ENCODE measurements at regions not wholly inside any gene's neighbourhood (a gene's known extent, or its start where the extent isn't known, plus 50 kb on each side); places are given as distances from the start of the nearest gene placed in this dataset.

GRCh38 chr7:54188843-54189242 lies 353.3 kb upstream of the VSTM2A start:
- no peak overlapping the region for H2AFZ ChIP-seq (ENCODE audit: low read depth, low read length)
- no peak overlapping the region for H3K23ac ChIP-seq (ENCODE audit: low read length in 2 of 2)
- no peaks in the 10 kb centered on the region for H3K27me3 ChIP-seq (ENCODE audit: control insufficient read depth in 1 of 2, insufficient read depth in 1 of 2, low read length in 2 of 2)
- no peak overlapping the region for H3K18ac ChIP-seq (ENCODE audit: low read depth in 1 of 2, low read length in 2 of 2)
- H4K8ac ChIP-seq (ENCODE audit: low read length) = no peak overlapping the region
- no peaks in the 10 kb centered on the region for H3K4me1 ChIP-seq (ENCODE audit: control insufficient read depth, insufficient read depth, low read depth, low read length)
- no peak overlapping the region for H3K4me2 ChIP-seq (ENCODE audit: low read length, poor library complexity, severe bottlenecking)
- H2BK15ac ChIP-seq (ENCODE audit: low read depth, poor library complexity, severe bottlenecking) = no peak overlapping the region
- no peak overlapping the region for H2AK5ac ChIP-seq (ENCODE audit: low read length, severe bottlenecking)
- no peak overlapping the region for H3K4ac ChIP-seq (ENCODE audit: low read depth in 1 of 2, low read length in 2 of 2)
- no peak overlapping the region for H3K4me3 ChIP-seq (ENCODE audit: insufficient read depth in 1 of 2, low read depth in 1 of 2, low read length in 2 of 2)
- WGBS = 57% methylated on average over 2 of the region's 2 CpGs
- H3K27ac ChIP-seq (ENCODE audit: low read length, poor library complexity, severe bottlenecking) = no peak overlapping the region
- H3K36me3 ChIP-seq (ENCODE audit: control insufficient read depth in 1 of 2, insufficient read depth in 2 of 2, low read depth in 1 of 2, low read length in 2 of 2) = no peaks in the 10 kb centered on the region
- H2BK12ac ChIP-seq (ENCODE audit: low read length in 2 of 2) = no peak overlapping the region
- no peak overlapping the region for H2BK120ac ChIP-seq (ENCODE audit: low read depth, low read length)
- no peaks in the 10 kb centered on the region for H3K79me1 ChIP-seq (replicated peaks; ENCODE audit: low read length, poor library complexity, severe bottlenecking)
- no peak for DNase-seq
- no peak overlapping the region for H3K14ac ChIP-seq (ENCODE audit: low read length in 2 of 2)
- H2BK5ac ChIP-seq (ENCODE audit: low read depth, low read length, poor library complexity, severe bottlenecking) = no peak overlapping the region
- no peak overlapping the region for H3K9ac ChIP-seq (ENCODE audit: low read length)
- peaks cover 15% of the 10 kb centered on the region for H3K9me3 ChIP-seq (ENCODE audit: control insufficient read depth, low read length)
- no peak overlapping the region for H4K91ac ChIP-seq (ENCODE audit: low read length)

DNA sequence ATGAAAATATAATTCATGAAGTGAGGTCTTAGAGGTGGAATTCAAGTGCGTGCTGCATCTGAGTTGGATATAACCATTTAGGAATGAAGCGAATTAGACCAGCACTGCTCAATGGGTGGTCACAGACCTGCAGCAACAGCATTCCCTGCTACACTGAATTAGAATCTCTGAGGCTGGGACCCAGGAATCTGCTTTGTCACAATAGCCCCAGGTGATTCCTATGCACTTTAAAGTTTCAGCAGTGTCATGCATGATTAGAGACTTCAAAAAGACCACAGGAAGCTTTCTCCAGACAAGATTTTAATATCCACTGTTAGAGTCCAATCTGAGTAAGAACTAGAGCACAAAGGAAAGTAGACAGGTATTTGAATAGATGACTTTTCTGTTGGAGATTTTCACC lies 352.8 kb upstream of the VSTM2A start:
- no peak overlapping the region for H3K4me2 ChIP-seq (ENCODE audit: low read length, poor library complexity, severe bottlenecking)
- no peak overlapping the region for H2BK5ac ChIP-seq (ENCODE audit: low read depth, low read length, poor library complexity, severe bottlenecking)
- no peak overlapping the region for H3K27ac ChIP-seq (ENCODE audit: low read length, poor library complexity, severe bottlenecking)
- peaks cover 12% of the 10 kb centered on the region for H3K9me3 ChIP-seq (ENCODE audit: control insufficient read depth, low read length)
- H3K36me3 ChIP-seq (ENCODE audit: control insufficient read depth in 1 of 2, insufficient read depth in 2 of 2, low read depth in 1 of 2, low read length in 2 of 2) = no peaks in the 10 kb centered on the region
- H2BK15ac ChIP-seq (ENCODE audit: low read depth, poor library complexity, severe bottlenecking) = no peak overlapping the region
- H4K91ac ChIP-seq (ENCODE audit: low read length) = no peak overlapping the region
- H3K4ac ChIP-seq (ENCODE audit: low read depth in 1 of 2, low read length in 2 of 2) = no peak overlapping the region
- H3K4me3 ChIP-seq (ENCODE audit: insufficient read depth in 1 of 2, low read depth in 1 of 2, low read length in 2 of 2) = no peak overlapping the region
- H2BK12ac ChIP-seq (ENCODE audit: low read length in 2 of 2) = no peak overlapping the region
- no peak overlapping the region for H3K23ac ChIP-seq (ENCODE audit: low read length in 2 of 2)
- no peak overlapping the region for H3K18ac ChIP-seq (ENCODE audit: low read depth in 1 of 2, low read length in 2 of 2)
- H2BK120ac ChIP-seq (ENCODE audit: low read depth, low read length) = no peak overlapping the region
- no peak for DNase-seq
- no peak overlapping the region for H3K9ac ChIP-seq (ENCODE audit: low read length)
- no peak overlapping the region for H2AFZ ChIP-seq (ENCODE audit: low read depth, low read length)
- no peak overlapping the region for H3K14ac ChIP-seq (ENCODE audit: low read length in 2 of 2)
- H2AK5ac ChIP-seq (ENCODE audit: low read length, severe bottlenecking) = no peak overlapping the region
- no peaks in the 10 kb centered on the region for H3K27me3 ChIP-seq (ENCODE audit: control insufficient read depth in 1 of 2, insufficient read depth in 1 of 2, low read length in 2 of 2)
- H3K79me1 ChIP-seq (replicated peaks; ENCODE audit: low read length, poor library complexity, severe bottlenecking) = no peaks in the 10 kb centered on the region
- WGBS = 42% methylated on average over 2 of the region's 2 CpGs
- H3K4me1 ChIP-seq (ENCODE audit: control insufficient read depth, insufficient read depth, low read depth, low read length) = no peaks in the 10 kb centered on the region
- H4K8ac ChIP-seq (ENCODE audit: low read length) = no peak overlapping the region

DNA sequence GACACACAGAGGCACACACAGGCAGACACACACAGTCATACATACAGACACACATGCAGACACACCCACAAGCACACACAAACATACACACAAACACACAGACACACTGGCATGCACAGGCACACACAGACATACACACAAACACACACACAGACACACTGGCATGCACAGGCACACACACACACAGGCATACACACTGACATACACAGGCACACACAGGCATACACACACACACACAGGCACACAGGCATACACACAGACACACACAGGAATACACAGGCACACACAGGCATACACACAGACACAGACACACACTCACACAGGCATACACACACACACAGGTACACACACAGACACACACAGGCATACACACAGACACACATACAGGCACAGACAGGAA lies 340.7 kb upstream of the VSTM2A start:
- no peak overlapping the region for H2BK5ac ChIP-seq (ENCODE audit: low read depth, low read length, poor library complexity, severe bottlenecking)
- no peak overlapping the region for H3K9ac ChIP-seq (ENCODE audit: low read length)
- H3K23ac ChIP-seq (ENCODE audit: low read length in 2 of 2) = no peak overlapping the region
- no peak overlapping the region for H3K14ac ChIP-seq (ENCODE audit: low read length in 2 of 2)
- peaks cover 22% of the 10 kb centered on the region for H3K9me3 ChIP-seq (ENCODE audit: control insufficient read depth, low read length)
- no peak overlapping the region for H2AK5ac ChIP-seq (ENCODE audit: low read length, severe bottlenecking)
- H2BK12ac ChIP-seq (ENCODE audit: low read length in 2 of 2) = no peak overlapping the region
- H3K4ac ChIP-seq (ENCODE audit: low read depth in 1 of 2, low read length in 2 of 2) = no peak overlapping the region
- H3K4me2 ChIP-seq (ENCODE audit: low read length, poor library complexity, severe bottlenecking) = no peak overlapping the region
- no peak for DNase-seq
- H4K91ac ChIP-seq (ENCODE audit: low read length) = no peak overlapping the region
- H3K4me3 ChIP-seq (ENCODE audit: insufficient read depth in 1 of 2, low read depth in 1 of 2, low read length in 2 of 2) = no peak overlapping the region
- H2BK15ac ChIP-seq (ENCODE audit: low read depth, poor library complexity, severe bottlenecking) = no peak overlapping the region
- no peaks in the 10 kb centered on the region for H3K4me1 ChIP-seq (ENCODE audit: control insufficient read depth, insufficient read depth, low read depth, low read length)
- no peak overlapping the region for H3K27ac ChIP-seq (ENCODE audit: low read length, poor library complexity, severe bottlenecking)
- H4K8ac ChIP-seq (ENCODE audit: low read length) = no peak overlapping the region
- H3K79me1 ChIP-seq (replicated peaks; ENCODE audit: low read length, poor library complexity, severe bottlenecking) = no peaks in the 10 kb centered on the region
- no peaks in the 10 kb centered on the region for H3K27me3 ChIP-seq (ENCODE audit: control insufficient read depth in 1 of 2, insufficient read depth in 1 of 2, low read length in 2 of 2)
- H2BK120ac ChIP-seq (ENCODE audit: low read depth, low read length) = no peak overlapping the region
- no peak overlapping the region for H2AFZ ChIP-seq (ENCODE audit: low read depth, low read length)
- H3K36me3 ChIP-seq (ENCODE audit: control insufficient read depth in 1 of 2, insufficient read depth in 2 of 2, low read depth in 1 of 2, low read length in 2 of 2) = no peaks in the 10 kb centered on the region
- H3K18ac ChIP-seq (ENCODE audit: low read depth in 1 of 2, low read length in 2 of 2) = no peak overlapping the region

- Histone ChIP-seq H2BK15ac (ENCODE audit: low read depth, poor library complexity, severe bottlenecking) (no peak overlapping the region), H3K79me1 (replicated peaks; ENCODE audit: low read length, poor library complexity, severe bottlenecking) (no peaks in the 10 kb centered on the region), H3K4me1 (ENCODE audit: control insufficient read depth, insufficient read depth, low read depth, low read length) (no peaks in the 10 kb centered on the region), H4K8ac (ENCODE audit: low read length) (no peak overlapping the region), H4K91ac (ENCODE audit: low read length) (no peak overlapping the region), H3K27me3 (ENCODE audit: control insufficient read depth in 1 of 2, insufficient read depth in 1 of 2, low read length in 2 of 2) (no peaks in the 10 kb centered on the region), H3K14ac (ENCODE audit: low read length in 2 of 2) (no peak overlapping the region), H2AK5ac (ENCODE audit: low read length, severe bottlenecking) (no peak overlapping the region), H3K36me3 (ENCODE audit: control insufficient read depth in 1 of 2, insufficient read depth in 2 of 2, low read depth in 1 of 2, low read length in 2 of 2) (no peaks in the 10 kb centered on the region), H3K4me3 (ENCODE audit: insufficient read depth in 1 of 2, low read depth in 1 of 2, low read length in 2 of 2) (no peak overlapping the region), H3K9ac (ENCODE audit: low read length) (no peak overlapping the region), H3K27ac (ENCODE audit: low read length, poor library complexity, severe bottlenecking) (no peak overlapping the region), H3K4ac (ENCODE audit: low read depth in 1 of 2, low read length in 2 of 2) (no peak overlapping the region), H3K18ac (ENCODE audit: low read depth in 1 of 2, low read length in 2 of 2) (no peak overlapping the region), H3K4me2 (ENCODE audit: low read length, poor library complexity, severe bottlenecking) (no peak overlapping the region), H2BK120ac (ENCODE audit: low read depth, low read length) (no peak overlapping the region), H2AFZ (ENCODE audit: low read depth, low read length) (no peak overlapping the region), H3K9me3 (ENCODE audit: control insufficient read depth, low read length) (peaks cover 25% of the 10 kb centered on the region), H3K23ac (ENCODE audit: low read length in 2 of 2) (no peak overlapping the region), H2BK12ac (ENCODE audit: low read length in 2 of 2) (no peak overlapping the region), H2BK5ac (ENCODE audit: low read depth, low read length, poor library complexity, severe bottlenecking) (no peak overlapping the region)
- no CpG with 5 or more reads among the region's 1 CpG for WGBS
- no peak for DNase-seq
Measured at GRCh38 chr7:54215424-54215823, 326.8 kb upstream of the VSTM2A start.

Measured in mesenchymal stem cell (in vitro differentiated cells and primary cell).